Right lung (tissue), 2 donors: ENCODE measurements at regions not wholly inside any gene's neighbourhood (a gene's known extent, or its start where the extent isn't known, plus 50 kb on each side); places are given as distances from the start of the nearest gene placed in this dataset.
"Not testable (repeated sequence)": the region's sequence is repeated elsewhere in the genome, so short reads cannot be mapped to it uniquely, and the experiment has no call there.

Source experiments
- DNase-seq, 2 donors: peaks; one replicate each; pipeline ENCODE4 v3.0.0-alpha.2; 2013

DNA sequence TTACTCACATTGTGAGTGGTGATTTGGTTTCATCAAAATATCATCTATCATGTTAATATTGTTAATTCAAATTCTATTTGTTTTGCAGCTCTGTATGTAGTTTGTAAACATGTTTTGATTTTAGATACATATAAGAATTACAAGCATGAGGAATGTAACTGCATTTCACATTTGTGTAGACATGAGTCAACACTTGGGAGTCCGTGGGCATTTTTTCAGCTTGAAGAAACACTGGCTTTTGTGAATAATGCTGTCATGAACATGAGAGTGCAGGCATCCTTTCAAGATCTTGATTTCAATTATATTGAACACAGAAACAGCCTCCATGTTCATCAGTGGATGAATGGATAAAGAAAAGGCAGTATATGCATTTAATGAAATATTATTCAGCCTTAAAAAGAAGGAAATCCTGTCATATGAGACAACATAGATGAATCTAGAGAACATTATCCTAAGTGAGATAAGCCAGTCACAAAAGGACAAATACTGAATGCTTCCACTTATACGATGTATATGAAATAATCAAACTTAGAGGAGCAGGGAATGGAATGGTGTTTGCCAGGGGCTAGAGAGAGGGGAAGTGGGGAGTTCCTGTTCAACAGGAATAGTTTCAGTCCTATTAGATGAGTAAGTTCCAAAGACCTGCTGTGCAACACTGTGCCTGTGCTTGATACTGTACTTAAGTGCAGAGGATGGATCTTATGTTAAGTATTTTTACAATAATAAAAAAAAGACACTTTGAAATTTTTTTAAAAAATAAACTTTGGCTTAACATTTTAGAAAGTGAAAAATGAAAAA is 194.9 kb downstream of the LRATD1 start:
- DNase-seq, result no peak

DNA sequence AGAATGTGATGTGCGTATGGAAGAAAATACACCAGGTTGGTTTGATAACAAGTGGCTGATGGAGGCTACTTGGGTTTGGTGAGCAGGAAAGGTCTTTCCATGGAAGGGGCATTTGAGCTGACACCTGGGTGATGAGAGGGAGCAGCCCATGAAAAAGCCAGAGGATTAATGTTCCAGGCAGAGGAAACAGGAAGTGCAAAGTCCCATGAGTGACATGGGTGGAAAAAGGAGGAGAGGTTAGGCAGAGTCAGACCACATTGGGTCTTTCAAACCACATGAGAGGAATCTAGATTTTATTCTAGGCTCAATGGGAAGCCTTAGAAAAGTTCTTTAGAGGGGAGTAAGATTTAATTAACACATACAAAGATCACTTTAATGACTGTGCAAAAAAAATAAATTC is 195.7 kb downstream of the LRATD1 start:
- DNase-seq, result no peak

DNA sequence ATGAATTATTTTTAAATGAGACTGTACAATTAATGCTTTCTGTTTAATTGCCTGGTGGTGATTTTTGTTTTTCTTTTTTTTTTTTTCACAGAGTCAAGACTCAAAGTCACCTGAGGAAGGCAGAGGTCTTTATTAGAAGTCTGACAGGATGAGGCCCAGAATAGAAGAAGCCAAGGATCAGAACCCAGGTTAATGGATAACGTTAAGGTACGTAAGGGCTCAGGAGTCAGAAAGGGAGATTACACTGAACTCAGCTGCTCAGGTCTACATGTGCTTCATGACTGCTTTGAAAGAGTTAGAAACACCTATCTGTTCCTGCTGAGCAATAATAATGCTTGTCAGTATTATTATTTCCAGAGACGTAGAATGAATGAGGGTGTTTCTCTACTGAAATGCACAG is 196.5 kb downstream of the LRATD1 start:
- DNase-seq, result no peak

DNA sequence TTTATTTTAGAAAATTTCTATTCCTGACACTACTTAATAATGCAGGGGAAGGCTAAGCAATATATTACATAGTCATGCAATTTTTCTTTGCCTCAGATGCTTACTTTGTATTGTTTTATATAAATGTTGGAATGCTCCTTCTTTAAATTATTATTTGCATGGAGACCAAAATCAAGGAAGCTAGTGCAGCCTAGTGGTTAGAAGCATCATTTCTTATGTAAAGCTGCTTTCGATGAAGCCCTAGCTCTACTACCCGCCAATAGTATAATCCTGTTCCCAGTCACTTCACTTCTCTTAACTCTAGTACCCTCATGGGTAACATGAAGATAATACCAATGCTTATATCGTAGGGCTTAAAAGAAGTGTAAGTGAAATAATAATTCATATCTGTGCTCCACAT is 198.9 kb downstream of the LRATD1 start:
- no peak for DNase-seq

DNA sequence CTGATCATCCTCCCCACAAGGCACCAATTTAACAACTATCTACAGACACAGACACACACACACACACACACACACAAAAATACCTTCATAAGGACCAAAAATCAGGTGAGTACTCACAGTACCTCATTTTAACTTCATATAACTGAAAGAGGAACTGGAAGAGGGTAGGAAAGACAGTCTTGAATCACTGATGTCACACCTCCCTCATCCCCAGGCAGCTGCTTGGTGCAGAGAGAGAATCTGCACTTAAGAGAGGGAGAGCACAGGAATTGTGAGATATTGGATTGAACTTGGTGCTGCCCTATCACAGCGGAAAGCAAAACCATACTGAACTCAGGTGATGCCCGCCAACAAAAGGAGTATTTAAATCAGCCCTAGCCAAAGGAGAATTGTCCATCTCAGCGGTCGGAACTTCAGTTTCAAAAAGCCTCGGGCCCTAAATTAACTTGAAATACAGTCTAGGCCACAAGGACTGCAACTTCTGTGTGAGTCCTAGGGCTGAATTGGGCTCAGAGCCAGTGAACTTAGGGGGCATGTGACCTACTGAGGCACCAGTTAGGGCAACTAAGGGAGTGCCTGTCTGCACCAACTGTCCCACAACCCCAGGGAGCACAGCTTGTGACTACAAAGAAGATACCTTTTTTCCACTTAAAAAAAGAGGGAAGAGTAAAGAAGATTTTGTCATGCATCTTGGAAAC is 211.1 kb downstream of the LRATD1 start:
- DNase-seq, result no peak

DNA sequence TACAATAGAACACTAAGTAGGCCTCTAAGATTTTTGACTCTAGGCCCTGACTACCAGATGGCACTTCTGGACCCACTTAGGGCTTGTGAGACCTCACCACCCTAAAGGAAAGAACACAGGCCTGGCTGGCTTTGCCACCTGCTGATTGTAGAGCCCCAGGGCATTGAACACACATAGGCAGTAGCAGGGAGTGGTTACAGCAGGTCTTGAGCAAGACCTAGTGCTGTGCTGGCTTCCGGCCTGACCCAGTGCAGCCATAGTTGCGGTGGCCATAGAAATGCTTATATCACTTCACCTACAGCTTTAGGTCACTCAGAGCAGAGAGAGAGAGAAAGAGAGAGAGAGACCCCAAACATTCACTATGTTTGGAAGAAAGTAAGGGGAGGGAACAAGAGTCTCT is 223.2 kb downstream of the LRATD1 start:
- DNase-seq, result no peak

DNA sequence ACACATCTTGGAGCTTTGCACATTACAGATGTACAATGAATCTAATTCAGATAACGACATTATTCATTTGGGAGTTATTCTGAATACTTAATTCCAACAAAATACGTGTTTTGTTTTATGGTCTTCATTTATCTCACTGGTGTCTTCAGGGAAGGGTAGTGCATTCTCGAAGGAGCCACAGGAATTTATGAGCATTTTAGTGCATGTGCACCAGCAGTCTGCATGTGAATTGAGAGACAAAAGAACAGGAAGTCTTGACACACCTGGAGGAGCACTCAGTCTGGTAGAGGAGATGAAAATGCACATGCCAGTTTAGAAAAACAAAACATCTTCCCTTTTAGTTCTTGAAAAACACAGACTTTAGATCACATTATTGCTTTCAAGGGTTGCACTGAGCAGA is 228.7 kb downstream of the LRATD1 start:
- DNase-seq, result no peak

DNA sequence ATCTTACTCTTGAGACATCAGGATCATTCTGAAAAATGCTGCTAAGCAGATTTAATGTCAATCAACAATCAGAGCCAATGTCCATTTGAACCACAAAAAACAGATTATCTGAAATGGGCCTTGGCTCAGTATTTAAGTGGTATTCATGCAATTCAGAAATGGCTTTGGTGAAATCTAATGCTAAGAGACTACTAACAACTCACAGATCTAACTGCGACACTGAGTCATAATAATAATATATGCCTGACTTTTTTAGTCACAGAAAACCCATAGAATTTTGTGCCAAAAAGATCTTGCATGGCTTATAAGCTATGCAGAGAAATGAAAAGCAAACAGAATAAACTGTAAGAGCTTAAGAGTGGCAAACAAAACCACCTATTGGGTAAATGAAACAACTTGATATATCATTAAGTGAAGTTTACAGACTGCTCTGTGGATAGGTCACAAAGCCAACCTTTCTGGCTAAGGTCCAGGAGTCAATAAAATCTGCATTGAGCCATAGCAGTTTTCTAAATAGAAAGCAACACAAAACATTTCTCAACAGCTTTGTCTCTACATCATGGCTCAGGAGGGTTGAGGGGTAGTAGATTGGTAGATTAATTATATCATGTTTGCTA is 234.3 kb downstream of the LRATD1 start:
- no peak for DNase-seq

DNA sequence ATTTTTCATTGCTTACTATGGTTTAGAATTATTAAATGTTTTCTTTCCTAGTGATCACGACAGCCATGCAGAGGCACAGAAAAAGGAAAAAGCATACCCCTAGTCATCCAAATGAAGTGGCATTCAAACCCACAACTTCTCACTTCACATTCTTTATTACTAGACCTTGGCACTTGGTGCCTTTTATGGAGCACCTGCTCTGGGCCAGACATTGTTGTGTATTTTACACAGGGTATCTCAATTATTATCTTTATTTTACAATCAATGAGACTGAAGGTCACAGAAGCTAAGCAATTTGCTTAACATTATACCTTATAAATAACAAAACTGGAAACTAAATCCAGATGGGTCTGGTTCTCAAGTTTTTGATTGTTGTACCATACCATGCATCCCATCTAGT is 235.3 kb downstream of the LRATD1 start:
- no peak for DNase-seq

DNA sequence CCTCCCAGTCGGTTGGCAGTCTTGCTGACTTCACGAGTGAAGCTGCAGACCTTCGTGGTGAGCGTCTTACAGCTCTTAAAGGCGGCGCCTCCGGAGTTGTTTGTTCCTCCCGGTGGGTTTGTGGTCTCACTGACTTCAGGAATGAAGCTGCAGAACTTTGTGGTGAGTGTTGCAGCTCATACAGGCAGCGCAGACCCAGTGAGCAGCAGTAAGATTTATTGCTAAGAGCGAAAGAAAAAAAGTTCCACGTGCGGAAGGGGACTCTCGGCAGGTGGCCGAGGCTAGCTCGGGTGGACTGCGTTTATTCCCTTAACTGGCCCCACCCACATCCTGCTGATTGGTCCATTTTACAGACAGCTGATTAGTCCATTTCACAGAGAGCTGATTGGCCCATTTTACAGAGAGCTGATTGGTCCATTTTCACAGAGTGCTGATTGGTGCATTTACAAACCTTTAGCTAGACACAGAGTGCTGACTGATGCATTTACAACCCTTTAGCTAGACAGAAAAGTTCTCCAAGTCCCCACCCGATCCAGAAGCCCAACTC is 240.3 kb downstream of the LRATD1 start:
- DNase-seq, result no peak

DNA sequence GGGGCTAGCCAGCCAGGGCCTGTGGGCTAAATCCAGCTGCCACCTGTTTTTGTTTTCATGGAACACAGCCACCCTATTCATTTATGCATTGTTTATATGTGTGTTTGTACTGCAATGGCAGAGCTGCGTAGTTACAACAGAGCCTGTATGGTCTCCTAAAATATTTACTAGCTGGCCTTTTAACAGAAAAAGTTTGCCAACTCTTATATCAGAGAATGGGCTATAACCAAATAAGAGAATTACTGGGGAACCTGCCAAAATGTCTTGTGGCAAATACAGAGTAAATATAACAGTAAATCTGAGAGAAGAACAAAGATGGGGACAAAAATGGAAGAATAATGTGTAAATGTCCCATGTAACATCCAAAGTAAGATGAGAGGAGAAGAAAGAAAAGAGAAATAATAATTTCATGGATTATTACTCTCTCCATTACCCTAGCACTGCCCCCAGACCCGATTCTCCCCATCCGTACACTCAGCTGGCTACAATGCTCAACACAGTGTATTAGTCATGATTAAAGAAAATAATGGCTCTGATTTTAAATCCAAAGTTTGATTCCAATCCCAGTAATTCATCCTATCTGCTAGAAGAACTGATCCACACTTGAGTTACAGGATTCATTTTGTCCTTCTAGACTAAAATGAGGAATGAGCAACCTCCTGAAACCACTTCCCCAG is 249.3 kb downstream of the LRATD1 start:
- no peak for DNase-seq

DNA sequence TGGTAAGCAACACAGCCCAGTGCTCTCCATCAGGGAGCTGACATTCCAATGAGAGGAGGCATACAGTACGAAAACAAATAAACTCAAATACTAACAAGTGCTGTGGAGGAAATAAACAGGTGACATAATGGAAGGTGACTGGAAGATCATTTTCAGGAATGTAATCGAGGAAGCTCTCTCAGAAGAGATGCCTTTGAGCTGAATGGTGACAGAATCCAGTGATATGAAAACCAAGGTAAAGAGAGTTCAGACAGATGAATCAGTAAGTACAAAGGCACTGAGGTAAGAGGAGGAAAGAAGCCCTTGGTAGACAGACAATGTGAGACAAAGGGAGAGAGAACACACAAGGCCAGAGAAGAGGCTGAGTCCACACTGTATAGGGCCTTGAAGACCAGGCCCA is 252.1 kb downstream of the LRATD1 start:
- DNase-seq, result no peak

DNA sequence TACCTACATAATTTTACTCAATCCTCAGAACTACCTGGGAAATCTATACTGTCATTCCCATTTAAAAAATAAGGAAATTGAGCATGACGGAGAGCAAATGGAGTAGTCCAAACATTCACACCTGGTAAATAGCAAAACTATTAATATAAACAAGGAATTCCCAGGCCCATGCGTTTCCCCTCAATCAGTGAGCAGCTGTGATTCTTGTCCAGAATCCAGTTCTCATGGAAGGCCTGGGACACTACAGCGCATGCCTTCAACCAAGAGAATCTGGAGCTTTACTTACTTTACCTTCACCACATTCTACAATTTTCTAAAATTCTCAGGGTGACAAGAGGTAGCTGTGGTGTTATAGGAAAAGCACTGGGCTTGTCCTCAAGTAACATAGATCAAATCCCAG is 259.0 kb downstream of the LRATD1 start:
- no peak for DNase-seq

DNA sequence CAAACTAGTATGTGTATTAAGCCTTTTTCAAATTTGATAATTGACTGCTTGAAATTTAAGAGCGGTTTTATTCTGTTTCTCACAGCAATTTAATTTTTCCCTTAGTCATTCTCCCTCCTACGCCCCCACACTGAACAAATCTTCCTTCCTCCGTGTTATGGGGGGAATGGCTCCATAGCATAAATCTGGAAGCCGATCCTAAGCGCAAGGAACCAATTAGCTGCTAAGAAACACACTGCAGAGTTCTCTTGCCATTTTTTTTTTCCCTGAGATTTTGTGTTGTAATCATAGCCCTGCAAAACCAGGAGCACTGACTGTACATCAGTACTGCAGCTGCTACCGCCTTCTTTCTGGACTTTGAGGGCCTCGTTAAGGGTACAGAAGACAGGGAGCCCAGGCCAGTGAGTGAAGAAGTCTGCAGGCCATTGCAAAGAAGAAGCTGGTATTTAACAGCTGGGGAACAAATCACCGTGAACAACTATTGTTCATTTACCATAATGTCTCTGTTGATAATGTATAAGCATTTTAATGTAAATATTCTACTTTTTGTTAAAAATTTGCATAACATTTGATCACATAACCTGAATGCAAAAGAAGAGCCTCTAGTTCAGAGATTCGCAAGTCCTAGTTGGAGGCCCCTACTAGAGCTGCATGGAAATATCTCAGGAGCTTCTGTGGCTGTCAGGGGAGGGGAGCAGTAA is 264.0 kb downstream of the LRATD1 start:
- DNase-seq, result no peak

DNA sequence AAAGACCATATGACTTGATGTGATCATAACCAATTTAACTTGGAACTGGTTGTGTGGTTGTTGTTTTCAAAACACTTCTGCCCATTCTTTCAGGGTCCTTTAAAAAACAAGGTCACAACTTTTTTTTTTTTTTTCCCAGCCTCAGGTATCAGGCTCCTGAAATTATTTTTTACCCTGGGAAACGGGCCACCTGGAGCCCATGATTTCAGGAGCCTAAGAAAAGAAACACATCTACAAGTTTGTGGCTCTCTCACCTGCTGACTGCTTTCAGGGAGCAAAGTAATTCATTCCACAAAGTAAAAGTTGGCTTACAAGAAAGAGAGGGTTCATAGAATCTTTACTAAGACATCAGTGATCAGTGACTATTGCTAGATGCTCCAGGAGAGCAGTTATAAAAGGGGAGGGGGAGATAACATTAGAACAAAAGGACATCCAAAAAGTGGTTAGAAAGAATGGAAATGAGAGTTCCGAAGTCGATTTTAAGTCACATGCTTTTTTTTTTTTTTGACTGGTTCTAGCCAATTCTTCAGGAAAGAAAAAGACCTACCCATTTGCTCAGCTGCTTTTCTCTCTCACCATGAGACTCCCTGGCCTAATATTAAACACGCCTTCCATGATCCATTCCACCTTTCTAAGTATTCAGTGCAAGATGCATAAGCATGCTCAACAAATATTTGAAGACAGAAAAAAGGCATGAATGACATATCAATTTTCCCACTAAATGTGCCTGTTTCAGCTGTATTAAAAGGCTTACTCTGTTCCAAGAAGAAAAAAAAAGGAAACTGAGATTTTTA is 267.3 kb downstream of the LRATD1 start:
- no peak for DNase-seq

DNA sequence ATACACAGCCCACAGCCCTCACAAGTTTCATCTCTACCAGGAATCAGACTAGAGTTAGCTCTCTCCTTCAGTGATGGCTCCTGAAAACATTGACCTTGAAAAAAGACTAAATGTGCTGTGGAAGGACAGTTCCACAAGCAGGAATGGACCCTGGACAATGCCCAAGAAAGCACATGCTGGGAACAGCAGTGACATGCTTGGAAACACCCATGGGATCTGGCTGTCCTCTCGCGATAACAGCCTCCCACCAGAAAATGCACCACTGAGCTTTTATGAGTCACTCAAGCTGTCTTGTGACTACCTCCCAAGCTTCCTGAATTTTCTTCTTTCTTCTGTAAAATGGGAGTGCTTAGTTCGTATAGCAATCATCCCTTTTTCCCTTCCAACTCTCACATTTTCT is 269.2 kb downstream of the LRATD1 start:
- DNase-seq, result no peak

DNA sequence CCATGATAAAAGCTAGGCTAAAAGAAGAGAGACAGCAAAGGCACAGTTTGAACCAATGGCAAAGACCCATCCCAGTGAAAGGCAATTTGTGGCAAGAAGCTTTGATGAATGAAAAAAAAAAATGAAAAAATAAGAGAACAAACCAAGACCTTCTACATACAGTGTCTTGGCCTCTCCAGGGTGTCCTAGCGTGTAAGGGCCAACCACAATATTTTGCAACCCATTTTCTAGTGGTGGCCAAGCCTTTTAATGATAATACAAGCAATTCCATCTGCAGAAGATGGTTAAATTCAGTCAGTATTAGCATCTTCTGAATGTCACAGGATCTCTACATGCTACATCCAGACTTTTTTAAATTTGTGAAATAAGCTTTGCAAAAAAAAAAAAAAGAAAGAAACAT is 270.4 kb downstream of the LRATD1 start:
- DNase-seq, result no peak

DNA sequence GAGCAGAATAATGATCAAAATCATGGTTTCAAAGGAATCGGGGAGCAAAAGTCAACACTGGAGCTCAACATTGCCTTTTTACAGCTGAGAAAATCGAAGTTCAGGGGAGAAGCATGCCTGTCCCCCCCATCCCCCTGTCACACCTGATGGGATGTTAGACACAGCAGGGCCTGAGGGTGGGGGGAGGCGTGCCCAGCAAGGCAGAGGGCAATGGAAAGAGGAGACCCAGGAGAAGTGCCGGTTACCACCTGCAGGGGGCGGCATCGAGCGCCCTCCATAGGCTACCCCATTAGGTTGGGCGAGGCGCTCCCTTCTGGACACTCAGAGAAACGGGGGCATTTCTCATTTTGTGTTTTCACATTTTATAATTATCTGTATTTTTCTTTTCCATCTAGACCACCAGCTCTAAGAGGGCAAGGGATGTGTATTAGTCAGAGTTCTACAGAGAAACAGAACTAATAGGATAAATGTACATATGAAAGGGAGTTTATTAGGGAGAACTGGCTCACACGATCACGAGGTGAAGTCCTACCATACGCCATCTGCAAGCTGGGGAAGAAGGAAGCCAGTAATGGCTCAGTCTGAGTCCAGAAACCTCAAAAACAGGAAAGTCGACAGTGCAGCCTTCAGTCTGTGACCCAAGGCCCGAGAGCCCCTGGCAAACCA is 271.3 kb downstream of the LRATD1 start:
- DNase-seq, result no peak

DNA sequence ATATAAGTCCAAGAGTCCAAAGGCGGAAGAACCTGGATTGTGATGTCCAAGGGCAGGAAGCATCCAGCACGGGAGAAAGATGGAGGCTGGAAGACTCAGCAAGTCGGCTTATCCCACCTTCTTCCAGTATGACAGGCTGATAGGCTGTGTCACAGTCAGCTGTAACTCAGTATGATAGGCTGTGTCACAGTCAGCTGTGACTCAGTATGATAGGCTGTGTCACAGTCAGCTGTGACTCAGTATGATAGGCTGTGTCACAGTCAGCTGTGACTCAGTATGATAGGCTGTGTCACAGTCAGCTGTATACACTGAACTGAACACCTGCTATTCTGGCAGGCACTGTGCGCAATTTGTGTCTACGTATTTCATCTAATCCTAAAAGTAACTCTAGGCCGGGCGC is 271.9 kb downstream of the LRATD1 start:
- not testable (repeated sequence) for DNase-seq

DNA sequence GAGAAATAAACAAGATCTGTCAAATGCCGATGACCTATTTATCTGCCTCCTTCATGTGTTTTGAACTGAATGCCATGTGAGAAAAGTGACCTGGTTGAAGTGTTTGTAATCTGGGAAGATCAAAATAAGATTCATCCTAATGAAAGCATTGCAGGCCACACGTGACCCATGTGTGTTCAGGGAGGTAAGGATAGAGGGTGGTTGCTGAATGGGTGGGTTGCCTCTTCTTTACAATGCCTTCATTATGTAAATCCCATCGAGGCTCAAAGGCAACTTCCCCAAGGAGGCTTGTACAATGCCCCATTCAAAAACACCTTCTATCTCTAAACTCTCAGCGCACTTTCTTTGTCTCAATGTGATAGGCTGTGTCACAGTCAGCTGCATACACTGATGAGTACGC is 273.1 kb downstream of the LRATD1 start:
- DNase-seq, result no peak
